SK-N-SH (cell line): ENCODE measurements at regions not wholly inside any gene's neighbourhood (a gene's known extent, or its start where the extent isn't known, plus 50 kb on each side); places are given as distances from the start of the nearest gene placed in this dataset.

Experiments
- JUND ChIP-seq: IDR thresholded peaks from 2 replicates; pipeline ENCODE4 v1.4.0; 2012
- RFX5 ChIP-seq: IDR thresholded peaks from 2 replicates; pipeline ENCODE4 v1.6.1; 2012; ENCODE audit warnings: mild to moderate bottlenecking, improper control_type of control experiment, low read length

- TF ChIP-seq RFX5, result no peak
- no peak for TF ChIP-seq JUND
Measured at GRCh38 chr17:11023639-11024479, 186.0 kb upstream of the PIRT start.
